SK-N-MC (cell line): ENCODE measurements at regions not wholly inside any gene's neighbourhood (a gene's known extent, or its start where the extent isn't known, plus 50 kb on each side); places are given as distances from the start of the nearest gene placed in this dataset.

Experiments
- FOXP2 ChIP-seq: optimal IDR thresholded peaks from 2 replicates; pipeline ENCODE3; 2011; ENCODE audit warnings: mild to moderate bottlenecking, moderate library complexity; ENCODE audit not compliant: insufficient read depth; ENCODE audit errors: extremely low read length, control extremely low read depth
- POLR2AphosphoS5 ChIP-seq: IDR thresholded peaks from 2 replicates; pipeline ENCODE4 v1.6.1; 2012; ENCODE audit warnings: mild to moderate bottlenecking, low read depth, low read length, borderline replicate concordance

GRCh38 chr2:118716102-118716501 is 131.3 kb downstream of the EN1 start:
- TF ChIP-seq POLR2AphosphoS5, result no peak
- TF ChIP-seq FOXP2, result no peak
